HG03342 (cell line): ENCODE measurements at regions not wholly inside any gene's neighbourhood (a gene's known extent, or its start where the extent isn't known, plus 50 kb on each side); places are given as distances from the start of the nearest gene placed in this dataset.
"Not testable (repeated sequence)": the region's sequence is repeated elsewhere in the genome, so short reads cannot be mapped to it uniquely, and the experiment has no call there.

Experiments
- ATAC-seq: cut with Tn5 transposase; IDR thresholded peaks from one replicate; pipeline ENCODE4 v1.9.1; 2021; ENCODE audit warnings: mild to moderate bottlenecking, moderate library complexity; ENCODE audit not compliant: unreplicated experiment

DNA sequence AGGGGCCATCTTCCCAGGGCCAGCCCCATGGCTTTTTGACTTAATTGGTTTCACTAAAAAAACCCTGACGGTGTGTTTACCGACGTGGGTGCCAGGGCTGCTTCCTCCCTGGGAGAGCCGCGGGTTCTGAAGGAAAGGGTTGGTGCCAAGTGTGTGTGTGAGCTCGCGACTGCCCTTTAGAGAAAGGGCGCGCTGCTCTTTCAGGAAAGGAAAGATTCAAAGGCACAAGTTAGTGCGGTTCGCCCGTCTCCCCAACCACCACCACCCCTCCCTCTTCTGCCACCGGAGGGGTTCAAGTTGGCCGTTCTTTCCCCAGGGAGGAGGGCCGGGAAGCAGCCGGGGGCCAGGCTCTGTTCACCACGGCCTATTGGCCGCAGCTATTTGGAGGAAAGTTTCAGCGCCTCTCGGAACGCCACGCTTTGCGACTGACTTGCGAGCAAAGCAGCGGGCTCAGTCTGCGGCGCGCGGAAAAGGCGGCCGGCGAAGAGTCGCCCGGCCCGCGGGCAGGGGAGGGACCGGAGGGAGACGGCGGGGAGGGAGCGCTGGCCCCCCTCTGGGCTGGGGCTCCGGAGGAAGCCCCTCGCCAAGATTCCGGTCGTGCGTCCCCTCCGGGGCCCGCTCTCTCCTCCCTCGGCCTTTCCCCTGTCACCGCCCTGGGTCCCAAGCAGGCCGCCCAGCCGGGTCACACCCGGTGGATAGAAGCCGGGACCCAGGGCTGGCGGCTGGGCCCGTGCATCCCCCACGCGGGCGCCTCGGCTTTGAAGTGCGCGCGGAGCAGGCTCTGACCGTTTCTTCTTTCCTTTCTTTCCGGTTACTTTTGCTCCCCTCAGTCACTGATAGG, 165.9 kb upstream of the PPP1R3A start:
- no peak for ATAC-seq

- ATAC-seq: no peak
These were observed 165.2 kb upstream of the PPP1R3A start for GRCh38 chr7:114084002-114084471.

GRCh38 chr7:114083166-114084001, 164.6 kb upstream of the PPP1R3A start:
- ATAC-seq: no peak

DNA sequence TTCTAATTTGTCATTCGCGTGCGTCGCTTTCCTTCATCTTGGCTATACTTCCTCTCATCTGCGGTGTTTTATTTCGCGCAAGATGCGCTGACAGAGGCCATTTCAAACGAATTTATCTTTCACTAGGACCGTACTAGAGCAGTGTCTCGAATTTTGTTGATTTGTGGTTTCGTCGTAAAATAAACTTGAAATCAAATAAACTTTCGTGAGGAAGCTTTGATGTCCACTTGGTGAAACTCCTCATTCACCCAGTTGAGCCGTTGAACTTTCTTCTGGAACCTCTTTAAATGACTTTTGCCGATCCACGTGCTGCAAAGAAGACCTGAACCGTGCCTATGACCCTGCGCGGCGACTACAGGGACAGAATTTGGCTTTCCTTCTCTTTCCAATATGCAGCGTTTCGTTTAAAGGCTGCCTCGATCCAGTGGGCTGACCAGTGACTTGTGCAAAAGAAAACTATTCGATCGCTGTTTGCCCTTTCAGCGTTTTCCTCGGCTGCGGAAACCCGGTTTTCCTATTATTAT, 163.9 kb upstream of the PPP1R3A start:
- ATAC-seq: no peak

- ATAC-seq: no peak
These were observed 163.0 kb upstream of the PPP1R3A start for GRCh38 chr7:114081606-114082425.

GRCh38 chr7:114077158-114077524, 158.3 kb upstream of the PPP1R3A start:
- ATAC-seq: not testable (repeated sequence)

- ATAC-seq: not testable (repeated sequence)
These were observed 157.8 kb upstream of the PPP1R3A start for GRCh38 chr7:114076392-114077157.

GRCh38 chr7:114073701-114074100, 154.9 kb upstream of the PPP1R3A start:
- ATAC-seq: no peak

GRCh38 chr7:114070246-114070645, 151.4 kb upstream of the PPP1R3A start:
- no peak for ATAC-seq

GRCh38 chr7:114062810-114063209, 144.0 kb upstream of the PPP1R3A start:
- ATAC-seq: no peak

GRCh38 chr7:114051871-114052331, 133.1 kb upstream of the PPP1R3A start:
- peak; percentile 91 for ATAC-seq

GRCh38 chr7:114050571-114050970, 131.8 kb upstream of the PPP1R3A start:
- no peak for ATAC-seq

GRCh38 chr7:114048386-114049235, 129.8 kb upstream of the PPP1R3A start:
- no peak for ATAC-seq

DNA sequence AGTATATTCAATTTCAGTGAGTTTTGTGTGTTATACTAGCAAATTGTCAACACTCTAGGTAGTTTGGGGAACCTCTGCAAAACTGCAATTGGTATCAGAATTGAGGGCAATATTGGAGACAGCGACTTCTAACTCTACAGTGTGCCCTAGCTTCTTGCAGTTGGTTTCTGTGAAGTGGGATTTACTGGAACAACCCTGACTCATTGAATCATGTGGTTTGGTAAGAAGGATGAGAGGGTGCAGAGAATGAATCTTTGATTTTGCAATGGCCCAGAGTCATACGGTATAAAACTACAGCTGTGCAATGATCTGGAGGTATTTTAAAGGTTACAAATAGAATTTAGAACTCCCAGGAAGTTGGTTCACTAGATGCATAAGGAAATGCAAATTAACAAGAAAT, 129.1 kb upstream of the PPP1R3A start:
- no peak for ATAC-seq

- no peak for ATAC-seq
These were observed 114.7 kb upstream of the PPP1R3A start for GRCh38 chr7:114033475-114033874.

DNA sequence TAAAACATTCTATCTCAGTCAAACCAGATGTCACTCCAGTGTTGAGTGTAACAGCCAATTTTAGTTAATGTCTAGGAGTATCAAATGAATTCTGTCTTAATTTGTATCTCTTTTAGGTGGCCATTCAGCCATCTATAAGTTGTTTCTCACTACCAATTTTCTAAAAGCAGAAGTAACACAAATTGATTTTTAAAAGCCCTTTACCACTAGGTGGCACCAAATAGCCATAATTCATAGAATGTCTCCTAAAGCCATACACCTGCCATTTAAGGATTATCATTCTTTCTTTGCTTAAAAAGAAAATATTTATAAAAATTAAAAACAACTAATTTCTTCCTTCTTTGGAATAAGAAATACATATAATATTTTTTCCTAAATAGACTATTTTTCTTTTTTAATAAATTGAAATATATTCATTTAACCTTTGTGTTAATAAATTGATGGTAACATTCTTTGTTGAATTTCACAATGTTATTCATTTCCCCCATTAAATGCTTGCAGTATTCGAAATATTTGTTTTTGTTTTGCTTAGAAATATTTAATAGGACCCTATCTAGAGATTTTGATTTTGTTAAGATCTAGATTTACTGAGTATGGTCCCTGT, 107.8 kb upstream of the PPP1R3A start:
- peak; percentile 87 for ATAC-seq

DNA sequence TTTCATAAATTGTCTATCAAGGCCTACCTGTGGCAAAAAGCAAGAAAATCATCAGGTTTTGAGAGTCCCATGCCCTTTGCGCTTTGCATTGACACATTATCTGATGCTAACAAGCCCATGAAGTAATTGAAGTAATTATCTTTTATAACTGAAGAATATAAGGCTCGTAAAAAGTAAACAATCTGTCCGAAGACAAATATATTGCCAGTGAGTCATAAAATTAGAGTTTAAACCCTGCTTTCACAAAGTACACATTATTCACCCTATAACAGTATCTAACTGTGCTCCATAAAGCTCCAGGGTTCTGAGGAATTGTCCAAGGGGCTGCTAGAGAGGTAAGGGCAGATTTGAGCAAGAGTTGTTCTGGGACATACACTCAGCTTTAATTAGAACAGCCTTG, 102.3 kb upstream of the PPP1R3A start:
- ATAC-seq: no peak

GRCh38 chr7:114008696-114009095, 89.9 kb upstream of the PPP1R3A start:
- ATAC-seq: no peak

DNA sequence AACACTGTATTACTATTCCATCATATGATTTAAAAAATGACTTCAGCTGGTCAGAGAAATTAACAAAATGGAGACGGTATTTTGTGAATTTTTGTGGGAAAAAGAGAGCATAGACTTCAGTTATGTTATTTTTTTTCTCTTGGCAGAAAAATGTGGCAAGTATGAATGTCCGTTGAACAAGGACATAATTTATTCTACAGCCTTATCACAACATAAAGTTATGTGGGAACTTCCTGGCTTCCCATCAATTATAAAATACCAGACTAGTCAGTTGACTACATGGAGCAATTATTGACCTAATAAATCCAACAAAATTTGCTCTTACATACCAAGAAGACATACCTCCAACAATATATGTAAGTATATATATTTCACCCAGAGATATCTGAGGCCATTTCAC, 88.6 kb upstream of the PPP1R3A start:
- ATAC-seq: no peak
